ENCODE measurements at regions not wholly inside any gene's neighbourhood (a gene's known extent, or its start where the extent isn't known, plus 50 kb on each side); places are given as distances from the start of the nearest gene placed in this dataset.

GRCh38 chr9:12066455-12067035, 626.6 kb upstream of the TYRP1 start:
- no peaks in the 10 kb centered on the region for H3K36me3 ChIP-seq (ENCODE audit: control insufficient read depth, insufficient read depth, low read length)
- H3K27ac ChIP-seq (ENCODE audit: low read length), result no peak overlapping the region
- H3K4me3 ChIP-seq (ENCODE audit: low read length), result no peak overlapping the region
- DNase-seq (no peak), ATAC-seq (no peak)
- 84% methylated on average over 2 of the region's 2 CpGs for WGBS (ENCODE audit: insufficient coverage)
- no peaks in the 10 kb centered on the region for H3K27me3 ChIP-seq (ENCODE audit: control insufficient read depth, insufficient read depth, low read length)
- Mint-ChIP-seq H3K4me1 (no peaks in the 10 kb centered on the region), H3K9me3 (peaks cover 7% of the 10 kb centered on the region in 2 donors), H3K4me3 (no peak overlapping the region), H3K27ac (no peak overlapping the region), H3K36me3 (peaks cover 9% of the 10 kb centered on the region), H3K27me3 (ENCODE audit: low read depth in 2 of 2) (no peaks in the 10 kb centered on the region)
- H3K9me3 ChIP-seq (ENCODE audit: control insufficient read depth, insufficient read depth, low read length), result peaks cover 8% of the 10 kb centered on the region
- TF ChIP-seq CTCF (IDR thresholded peaks at IDR 0.05), result no peak
- no peaks in the 10 kb centered on the region for H3K4me1 ChIP-seq (ENCODE audit: control insufficient read depth, insufficient read depth, low read length)
- intact Hi-C loops (cut with micrococcal nuclease), result no loop called here

- Mint-ChIP-seq H3K4me1 (no peaks in the 10 kb centered on the region), H3K36me3 (peaks cover 19% of the 10 kb centered on the region), H3K4me3 (no peak overlapping the region), H3K27me3 (ENCODE audit: low read depth in 2 of 2) (no peaks in the 10 kb centered on the region), H3K27ac (no peak overlapping the region), H3K9me3 (peaks cover 12 to 21% of the 10 kb centered on the region in 2 donors)
- intact Hi-C loops (cut with micrococcal nuclease), result no loop called here
- ATAC-seq, result no peak
- H3K4me3 ChIP-seq (ENCODE audit: low read length), result no peak overlapping the region
- H3K9me3 ChIP-seq (ENCODE audit: control insufficient read depth, insufficient read depth, low read length), result peaks cover 11% of the 10 kb centered on the region
- no peak for TF ChIP-seq CTCF (IDR thresholded peaks at IDR 0.05)
- no peak for DNase-seq
- no peaks in the 10 kb centered on the region for H3K27me3 ChIP-seq (ENCODE audit: control insufficient read depth, insufficient read depth, low read length)
- H3K27ac ChIP-seq (ENCODE audit: low read length), result no peak overlapping the region
- no peaks in the 10 kb centered on the region for H3K4me1 ChIP-seq (ENCODE audit: control insufficient read depth, insufficient read depth, low read length)
- WGBS (ENCODE audit: insufficient coverage), result 90% methylated on average over 2 of the region's 4 CpGs
- no peaks in the 10 kb centered on the region for H3K36me3 ChIP-seq (ENCODE audit: control insufficient read depth, insufficient read depth, low read length)
Observed at GRCh38 chr9:12069366-12069765, 623.8 kb upstream of the TYRP1 start.

GRCh38 chr9:12085399-12085798, 607.8 kb upstream of the TYRP1 start:
- H3K27ac ChIP-seq (ENCODE audit: low read length), result no peak overlapping the region
- peaks cover 4 to 21% of the 10 kb centered on the region in 2 donors for H3K9me3 Mint-ChIP-seq
- peaks cover 6% of the 10 kb centered on the region for H3K36me3 Mint-ChIP-seq

More at GRCh38 chr9:12085399-12085798, 607.8 kb upstream of the TYRP1 start:
- H3K4me1 Mint-ChIP-seq, result no peaks in the 10 kb centered on the region
- ATAC-seq (no peak), DNase-seq (no peak)
- Histone ChIP-seq H3K27me3 (ENCODE audit: control insufficient read depth, insufficient read depth, low read length) (no peaks in the 10 kb centered on the region), H3K9me3 (ENCODE audit: control insufficient read depth, insufficient read depth, low read length) (no peaks in the 10 kb centered on the region), H3K4me3 (ENCODE audit: low read length) (no peak overlapping the region), H3K36me3 (ENCODE audit: control insufficient read depth, insufficient read depth, low read length) (no peaks in the 10 kb centered on the region), H3K4me1 (ENCODE audit: control insufficient read depth, insufficient read depth, low read length) (no peaks in the 10 kb centered on the region)
- no peaks in the 10 kb centered on the region for H3K27me3 Mint-ChIP-seq (ENCODE audit: low read depth in 2 of 2)
- H3K4me3 Mint-ChIP-seq, result no peak overlapping the region
- no peak for TF ChIP-seq CTCF (IDR thresholded peaks at IDR 0.05)
- H3K27ac Mint-ChIP-seq, result no peak overlapping the region
- intact Hi-C loops (cut with micrococcal nuclease), result no loop called here
